ENCODE measurements at regions not wholly inside any gene's neighbourhood (a gene's known extent, or its start where the extent isn't known, plus 50 kb on each side); places are given as distances from the start of the nearest gene placed in this dataset.

- TF ChIP-seq EZH2 (IDR thresholded peaks at IDR 0.05; ENCODE audit: low read depth) (no peak), CTCF (conservative IDR thresholded peaks at IDR 0.05) (no peak)
Measured at GRCh38 chr4:4651811-4652755, 110.2 kb upstream of the STX18 start.

Data from PC-9 (cell line).